Esophagus muscularis mucosa (tissue), 4 donors: ENCODE measurements at regions not wholly inside any gene's neighbourhood (a gene's known extent, or its start where the extent isn't known, plus 50 kb on each side); places are given as distances from the start of the nearest gene placed in this dataset.

Experiments used
- CTCF ChIP-seq, 3 experiments: fragments of 200-600 bp in 2 of 3; fragments of 450-650 bp in 1 of 3; sonication (generic) in 2 of 3; IDR thresholded peaks; one replicate each; pipeline ENCODE4 v1.5.1; 2017 to 2019; ENCODE audit warnings: antibody characterized with exemption in 3 of 3, mild to moderate bottlenecking in 2 of 3, moderate library complexity in 1 of 3
- EP300 ChIP-seq: sonication (generic); formaldehyde crosslinking; IDR thresholded peaks from one replicate; pipeline ENCODE4 v1.6.1; 2017; ENCODE audit warnings: antibody characterized with exemption
- POLR2A ChIP-seq: fragments of 450-650 bp; IDR thresholded peaks from one replicate; pipeline ENCODE4 v1.6.1; 2017; ENCODE audit warnings: antibody characterized with exemption, moderate library complexity, mild to moderate bottlenecking, low read depth
- POLR2AphosphoS5 ChIP-seq, 2 donors: sonication (generic); formaldehyde crosslinking; IDR thresholded peaks; one replicate each; pipeline ENCODE4 v1.6.1; 2017; ENCODE audit warnings: antibody characterized with exemption in 2 of 2

- TF ChIP-seq CTCF (IDR thresholded peaks at IDR 0.05) = no peak
- TF ChIP-seq POLR2A = no peak
- TF ChIP-seq POLR2AphosphoS5 (IDR thresholded peaks at IDR 0.05) = no peak
- no peak for TF ChIP-seq EP300
These were observed 1049.0 kb downstream of the TSN start for GRCh38 chr2:122804494-122804893.
